Right lobe of liver (tissue), 4 donors: ENCODE measurements at regions not wholly inside any gene's neighbourhood (a gene's known extent, or its start where the extent isn't known, plus 50 kb on each side); places are given as distances from the start of the nearest gene placed in this dataset.

Source experiments
- CTCF ChIP-seq, 4 donors: fragments of 200-600 bp in 3 of 4; fragments of 450-650 bp in 1 of 4; IDR thresholded peaks; one replicate each; pipeline versions ENCODE4 v1.5.1 to v1.8.0; 2016 to 2022; ENCODE audit warnings: antibody characterized with exemption in 4 of 4, mild to moderate bottlenecking in 2 of 4
- POLR2A ChIP-seq: fragments of 450-650 bp; IDR thresholded peaks from one replicate; pipeline ENCODE4 v1.6.1; 2017; ENCODE audit warnings: antibody characterized with exemption, mild to moderate bottlenecking
- donor health status: DM: no; HTN: no; CAD: no.
- donor health status: DM: no; HTN: no; CAD: no.
- donor health status: DM: no; HTN: yes; CAD: no.

- no peak for TF ChIP-seq CTCF (IDR thresholded peaks at IDR 0.05)
- TF ChIP-seq POLR2A, result no peak
Measured at GRCh38 chr13:61908906-61909615, 493.4 kb upstream of the PCDH20 start.
